Activated T-cell treated with anti-CD3 and anti-CD28 coated beads for 1 hour (primary cell): ENCODE measurements at regions not wholly inside any gene's neighbourhood (a gene's known extent, or its start where the extent isn't known, plus 50 kb on each side); places are given as distances from the start of the nearest gene placed in this dataset.

ENCODE experiments used
- DNase-seq: peaks from one replicate; pipeline ENCODE4 v3.0.0-alpha.2; 2020; ENCODE audit warnings: low read depth

DNA sequence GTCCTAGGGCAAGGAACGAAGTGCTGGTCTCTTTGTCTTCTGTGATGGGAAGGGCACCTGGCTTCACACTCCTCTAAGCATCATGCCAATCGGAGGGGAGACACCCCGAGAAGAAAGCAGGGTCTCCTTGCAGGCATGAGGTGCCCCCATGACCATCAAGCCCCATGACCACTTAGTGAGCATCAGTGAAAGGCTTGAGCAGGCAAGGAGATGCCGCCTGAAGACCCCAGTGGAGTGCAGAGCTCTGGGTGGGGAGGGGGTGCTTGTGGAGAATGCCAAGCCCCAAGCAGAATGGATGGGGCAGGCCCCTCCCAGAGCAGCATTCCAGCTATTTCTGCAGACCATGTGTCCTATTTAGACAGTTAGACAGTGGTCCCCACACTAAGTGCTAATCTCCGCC, 232.7 kb upstream of the TNRC6C start:
- DNase-seq, result no peak

DNA sequence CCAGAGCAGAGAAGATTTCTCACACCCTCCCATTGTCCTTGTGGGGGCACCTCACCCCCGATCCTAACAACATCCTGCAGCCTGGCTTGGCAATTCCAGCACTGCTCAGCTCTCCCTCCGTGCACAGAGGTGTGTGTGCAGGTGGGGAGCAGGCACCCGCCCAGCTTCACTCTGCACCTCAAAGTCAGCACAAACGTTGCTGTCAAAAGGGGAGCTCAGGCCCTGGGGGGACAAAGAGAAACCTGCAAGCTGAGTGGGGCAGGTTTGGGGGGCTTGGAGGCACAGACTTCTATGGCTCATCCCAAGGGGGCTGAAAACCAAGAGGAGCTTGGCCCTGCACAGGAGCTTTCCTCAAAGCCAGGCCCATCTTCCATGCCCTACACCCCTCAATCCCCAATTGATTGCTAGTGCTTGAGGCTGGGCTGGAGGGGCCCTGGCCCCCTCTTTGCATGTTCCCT, 231.9 kb upstream of the TNRC6C start:
- no peak for DNase-seq

DNA sequence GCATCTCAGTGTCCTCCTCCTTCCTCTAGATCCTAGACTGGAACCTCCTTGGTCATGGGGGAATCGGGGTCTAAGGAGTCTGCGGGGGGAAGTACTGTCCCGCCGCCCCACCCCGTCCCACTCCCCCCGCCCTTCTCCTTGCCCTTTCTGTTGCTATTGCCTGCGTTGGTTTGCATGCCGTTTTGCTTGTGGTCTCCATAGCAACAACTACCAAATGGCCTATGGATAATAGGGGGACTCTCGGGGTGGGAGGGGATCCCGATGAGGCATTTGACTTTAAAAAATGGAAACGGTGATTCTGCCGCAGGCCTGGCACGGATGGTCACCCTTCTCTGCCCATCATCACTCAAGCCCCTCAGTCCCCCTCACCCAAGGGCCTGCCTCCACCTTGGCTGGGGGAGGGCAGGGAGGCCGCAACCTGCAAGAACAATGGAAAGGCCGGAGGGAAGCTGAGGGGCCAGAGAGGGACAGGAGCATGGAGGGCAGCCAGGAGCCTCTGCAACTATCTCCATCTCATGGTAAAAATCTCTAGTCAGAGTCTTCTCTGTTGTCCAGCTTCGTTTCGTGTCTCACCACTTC, 231.4 kb upstream of the TNRC6C start:
- DNase-seq, result no peak

DNA sequence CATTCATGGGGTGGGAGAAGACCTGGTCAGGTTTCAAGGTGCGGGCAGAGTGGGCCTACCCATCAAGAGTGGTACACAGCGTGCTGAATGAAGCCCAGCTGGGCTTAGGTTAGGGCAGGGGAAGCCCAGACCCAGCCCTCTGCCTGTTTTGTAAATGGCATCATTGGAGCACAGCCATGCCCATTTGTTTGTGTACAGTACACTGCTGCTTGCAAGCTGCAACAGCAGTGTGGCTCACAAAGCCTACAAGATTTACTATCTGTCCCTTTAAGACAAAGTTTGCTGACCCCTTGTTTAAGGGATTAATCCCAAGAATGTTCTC, 230.1 kb upstream of the TNRC6C start:
- no peak for DNase-seq

DNA sequence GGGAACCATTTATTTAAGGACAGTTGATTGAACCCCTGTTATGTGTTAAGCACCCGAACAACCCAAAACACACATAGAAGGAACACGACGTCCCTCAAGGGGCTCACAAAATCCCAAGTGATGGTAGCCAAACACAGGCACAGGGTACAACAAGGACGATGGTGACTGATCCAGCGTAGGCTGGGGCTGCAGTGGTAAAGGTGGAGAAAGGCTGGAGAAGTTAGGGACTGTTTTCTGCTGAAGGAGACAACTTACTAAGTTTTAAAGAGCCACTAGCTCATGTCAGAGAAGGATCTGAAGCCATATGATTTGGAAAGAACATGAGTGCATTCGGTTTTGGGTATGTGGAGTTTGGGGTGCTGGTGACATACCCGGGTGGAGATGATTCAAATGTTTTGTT, 229.6 kb upstream of the TNRC6C start:
- DNase-seq, result no peak

DNA sequence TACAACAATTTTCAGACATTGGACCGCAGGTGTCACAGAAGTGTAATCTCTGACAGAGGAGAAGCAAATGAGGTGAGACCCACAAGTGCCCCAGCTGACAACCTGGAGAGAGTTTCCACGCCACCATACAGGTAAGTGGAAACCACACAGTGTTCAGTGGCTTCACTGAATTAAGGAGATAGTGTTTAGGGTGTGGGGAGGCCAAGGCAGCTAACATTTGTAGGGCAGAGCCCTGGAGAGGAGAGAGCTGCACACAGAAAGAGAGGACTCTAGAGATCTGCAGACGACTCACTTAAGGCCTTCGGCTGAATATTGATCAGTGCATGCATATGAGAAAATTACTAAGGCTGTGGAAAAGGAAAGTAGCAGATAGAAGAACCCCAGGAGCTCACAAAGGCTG, 228.9 kb upstream of the TNRC6C start:
- no peak for DNase-seq

DNA sequence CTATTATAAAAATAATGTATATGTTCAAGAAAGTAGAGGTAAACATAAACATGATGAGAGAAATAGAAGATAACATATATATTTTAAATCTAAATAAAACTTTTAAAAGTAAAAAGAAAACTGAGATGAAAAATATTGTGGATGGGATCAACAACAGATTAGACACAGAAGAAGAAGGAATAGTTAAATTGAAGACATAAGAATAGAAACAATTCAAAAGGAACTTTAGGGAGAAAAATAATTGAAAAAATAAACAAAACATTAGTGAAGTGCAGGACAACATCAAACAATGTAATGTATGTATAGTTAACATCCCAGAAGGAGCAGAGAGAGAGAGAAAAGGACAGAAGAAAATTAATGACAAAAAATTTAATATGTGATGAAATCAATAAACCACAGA, 228.1 kb upstream of the TNRC6C start:
- no peak for DNase-seq

DNA sequence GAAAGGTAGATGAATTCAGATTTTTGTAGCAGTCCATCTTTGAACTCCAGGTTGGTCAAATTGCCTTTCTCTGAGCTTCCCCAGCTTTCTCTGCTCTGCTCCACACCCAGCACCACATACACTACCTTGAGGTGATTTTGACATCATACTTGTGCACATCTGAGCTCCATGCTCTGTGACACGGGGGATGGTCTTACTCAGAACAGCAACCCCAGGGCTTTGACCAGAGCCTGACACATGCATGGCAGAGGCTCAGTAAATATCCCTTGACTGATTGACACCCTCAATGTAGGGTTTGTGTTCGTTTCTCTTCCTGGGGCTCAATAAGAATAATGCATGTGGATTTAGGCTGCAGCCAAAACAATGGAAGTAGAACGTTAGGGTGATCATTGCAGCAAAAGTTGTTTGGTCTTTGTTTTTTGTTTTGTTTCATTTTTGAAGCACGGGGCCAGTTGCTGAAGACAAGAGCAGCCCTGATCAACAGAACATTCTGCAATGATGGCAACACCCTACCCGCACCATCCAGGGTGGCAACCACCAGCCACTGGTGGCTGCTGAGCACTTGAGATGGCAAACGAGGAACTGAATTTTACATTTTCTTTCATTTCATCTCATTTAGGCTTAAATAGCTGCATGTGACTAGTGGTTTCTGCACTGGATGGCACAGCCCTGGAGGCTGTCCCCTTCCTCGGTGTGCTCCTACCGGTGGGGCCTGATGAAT, 224.8 kb upstream of the TNRC6C start:
- no peak for DNase-seq

DNA sequence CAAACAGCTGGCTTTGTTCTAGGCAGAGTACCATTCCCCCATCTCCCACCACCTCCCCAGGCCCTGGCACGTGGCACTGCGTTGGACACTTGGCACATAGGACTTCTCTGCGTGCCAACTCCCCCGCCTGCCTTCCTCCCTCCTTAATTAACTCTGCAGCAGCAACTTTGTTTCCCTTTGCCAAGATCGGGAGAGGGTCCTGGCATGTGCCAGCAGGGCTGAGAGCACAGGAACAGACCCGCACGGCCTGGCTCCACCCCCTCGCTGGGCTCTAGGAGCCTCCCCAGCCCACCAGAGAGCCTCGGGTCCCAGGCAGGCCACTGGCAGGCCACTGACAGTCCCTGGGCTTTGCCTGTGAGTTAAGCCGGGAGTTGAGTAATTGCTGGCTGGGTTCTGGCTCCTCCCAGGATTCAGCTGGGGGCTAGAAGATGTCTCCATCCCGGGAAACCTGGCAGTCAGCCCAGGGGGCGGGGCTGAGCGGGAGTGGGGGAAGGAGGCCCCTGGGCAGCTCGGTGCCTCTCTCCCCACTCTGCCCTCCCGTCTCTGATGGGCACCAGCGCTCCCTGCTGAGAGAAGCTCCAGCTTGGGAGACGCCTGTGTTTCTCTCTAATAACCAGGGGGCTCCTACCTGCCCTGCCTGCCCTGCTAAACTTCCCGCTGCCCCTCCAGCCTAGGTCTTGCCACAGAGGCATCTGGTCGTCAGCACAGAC, 224.0 kb upstream of the TNRC6C start:
- DNase-seq, result no peak

DNA sequence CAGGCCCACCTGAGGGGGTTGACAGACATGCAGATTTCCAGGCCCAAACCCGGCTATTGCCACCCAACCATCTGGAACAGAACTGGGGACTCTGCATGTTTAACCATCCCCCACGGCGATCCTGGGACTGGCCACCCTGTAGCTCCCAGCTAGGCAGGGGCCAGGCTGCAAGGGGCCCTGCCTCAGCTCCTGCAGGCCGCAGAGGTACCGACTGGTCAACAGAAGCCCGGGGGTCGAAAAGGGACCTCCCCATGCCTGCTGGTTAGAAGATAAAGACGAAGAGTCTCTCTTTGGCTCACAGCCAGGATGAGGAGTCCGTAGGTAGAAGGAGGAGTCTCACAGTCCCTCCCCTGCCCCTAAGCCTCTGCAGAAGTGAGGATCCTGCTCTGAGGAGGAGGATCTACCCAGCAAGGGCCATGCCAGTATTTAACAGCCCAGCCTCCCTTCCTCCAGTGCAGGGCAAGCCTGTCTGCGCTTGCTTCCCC, 223.4 kb upstream of the TNRC6C start:
- no peak for DNase-seq

DNA sequence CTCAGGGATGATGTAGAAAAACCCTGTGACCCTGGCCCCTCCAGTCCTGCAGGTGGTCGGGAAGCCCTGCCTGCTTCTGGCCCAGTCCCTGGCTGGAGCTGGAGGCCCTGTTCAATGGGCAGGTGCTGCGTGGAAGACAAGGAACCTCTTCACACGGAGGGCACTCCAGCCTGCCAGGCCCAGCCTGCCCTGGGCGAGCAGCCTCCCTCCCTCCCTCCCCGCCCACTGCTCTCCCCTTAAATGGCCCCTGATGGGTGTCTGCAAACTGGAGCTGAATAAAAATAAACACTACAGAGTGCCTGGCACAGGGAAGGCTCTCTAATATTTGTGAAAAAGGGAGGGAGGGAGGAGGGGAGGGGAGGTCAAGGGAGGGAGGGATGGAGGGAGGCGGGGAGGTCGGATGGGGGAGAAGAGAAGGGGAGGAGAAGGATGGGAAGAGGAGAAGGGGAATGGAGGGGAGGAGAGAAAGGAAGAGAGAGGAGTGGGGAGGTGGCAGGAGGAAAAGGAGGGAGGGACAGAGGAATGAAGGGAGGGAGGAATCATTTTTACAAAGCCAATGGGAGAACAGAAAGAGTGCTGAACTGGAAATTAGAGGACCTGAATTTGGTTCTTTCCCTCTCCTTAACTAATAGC, 222.8 kb upstream of the TNRC6C start:
- no peak for DNase-seq

DNA sequence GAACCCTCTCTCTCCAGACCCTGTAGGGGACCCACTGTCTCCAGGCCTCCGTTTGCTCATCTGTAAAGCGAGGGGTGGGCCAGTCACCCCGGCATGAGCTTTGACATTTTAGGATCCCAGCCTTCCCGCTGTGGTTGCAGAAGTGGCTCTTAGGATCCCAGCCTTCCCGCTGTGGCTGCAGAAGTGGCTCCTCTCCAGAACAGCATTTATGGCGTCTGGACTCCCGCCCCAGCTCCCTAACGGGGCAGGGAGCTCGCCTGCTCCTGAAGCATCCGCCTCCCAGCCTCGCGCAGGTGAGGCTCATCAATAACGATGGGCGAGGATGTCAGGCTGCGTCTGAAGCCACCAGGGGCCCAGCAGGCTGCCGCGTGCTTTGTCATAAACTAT, 222.3 kb upstream of the TNRC6C start:
- DNase-seq, result no peak

DNA sequence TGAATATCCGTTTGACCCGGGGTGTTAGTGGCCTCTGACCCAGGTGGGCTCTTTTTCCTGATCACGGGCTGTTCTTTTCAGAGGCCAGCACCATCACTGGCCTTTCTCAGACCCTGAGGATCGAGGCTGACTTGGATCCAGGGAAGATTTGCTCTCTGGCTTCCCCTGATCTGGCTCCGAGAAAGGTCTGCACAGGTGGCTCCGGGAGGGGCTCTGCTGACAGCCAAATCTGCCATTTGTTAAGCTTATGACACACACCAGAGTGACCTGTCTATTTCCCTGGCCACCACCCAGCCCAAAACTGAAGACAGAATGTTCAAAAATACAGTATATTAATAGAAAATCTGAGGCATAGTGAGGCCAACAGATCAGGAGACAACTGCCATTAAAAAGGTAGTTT, 221.8 kb upstream of the TNRC6C start:
- DNase-seq, result no peak

DNA sequence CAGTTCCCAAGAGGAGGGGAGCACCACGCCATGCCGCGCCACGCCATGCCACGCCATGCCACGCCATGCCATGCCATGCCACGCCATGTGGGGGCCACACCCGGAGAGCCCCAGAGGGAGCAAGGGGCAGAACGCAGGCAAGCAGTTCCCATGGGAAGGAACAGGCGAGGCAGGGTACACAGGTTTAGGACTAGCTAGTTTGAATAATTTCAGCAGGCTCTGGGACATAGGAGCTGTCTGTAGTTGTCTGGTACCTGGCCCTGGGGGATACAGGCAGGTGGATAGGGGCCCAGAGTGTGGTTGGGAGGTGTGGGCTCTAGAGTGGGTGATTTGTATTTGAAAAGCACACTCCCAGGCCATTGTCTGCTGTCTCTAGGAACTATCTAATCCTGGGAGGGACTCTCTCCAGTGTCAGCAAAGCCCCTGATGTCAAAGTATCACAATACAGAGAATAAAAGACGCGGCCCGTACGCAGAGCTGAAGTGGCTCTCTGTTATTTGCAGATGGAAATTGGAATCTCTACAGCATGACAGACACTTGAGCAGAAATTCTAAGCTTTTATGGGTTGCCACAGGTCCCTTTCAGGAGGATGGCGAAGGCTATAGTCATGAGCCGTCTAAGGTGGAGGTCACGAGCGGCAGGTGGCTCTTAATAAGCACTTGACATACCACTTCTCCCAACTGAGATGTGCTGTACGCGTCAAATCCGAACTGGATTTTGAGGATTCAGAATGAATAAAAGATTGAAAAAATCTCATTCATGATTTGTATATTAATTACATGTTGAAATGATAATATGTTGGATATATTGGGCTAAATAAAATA, 220.8 kb upstream of the TNRC6C start:
- DNase-seq, result no peak

DNA sequence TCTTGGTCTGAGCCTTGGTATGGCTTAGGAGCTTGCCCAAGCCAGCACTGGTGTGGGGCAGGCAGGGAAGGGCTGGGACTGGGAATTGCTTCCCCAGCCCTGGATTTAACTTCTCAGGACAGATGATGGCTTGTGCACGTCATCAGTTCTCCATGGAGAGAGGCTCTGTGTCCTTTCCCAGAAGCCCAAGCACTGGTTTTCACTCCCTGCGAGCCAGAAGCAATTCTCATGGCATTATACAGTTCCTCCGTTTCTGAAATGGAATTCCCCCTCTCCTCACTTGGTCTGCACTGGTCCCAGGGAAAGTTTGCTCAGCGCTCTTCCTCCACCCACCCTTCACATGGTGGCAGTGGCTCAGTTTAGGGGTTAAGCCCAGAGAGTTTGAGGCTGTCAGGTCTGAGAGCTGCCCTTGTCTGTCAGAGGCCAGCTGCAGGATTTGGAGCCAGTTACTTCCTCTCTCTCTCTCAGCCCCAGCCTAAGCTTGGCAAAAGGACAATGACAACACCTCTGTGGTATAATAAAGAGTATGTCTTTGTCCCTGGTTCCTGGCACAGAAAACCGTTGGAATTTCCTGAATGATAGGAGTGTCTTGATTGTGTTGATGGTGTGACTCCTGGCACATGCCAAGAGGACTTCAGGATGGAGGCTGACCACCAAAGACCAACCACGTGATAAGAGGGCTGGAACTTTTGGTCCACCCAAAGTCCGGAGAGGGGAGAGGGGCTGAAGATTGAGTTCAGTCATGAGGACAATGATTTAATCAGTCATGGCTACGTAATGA, 219.6 kb upstream of the TNRC6C start:
- DNase-seq, result no peak

DNA sequence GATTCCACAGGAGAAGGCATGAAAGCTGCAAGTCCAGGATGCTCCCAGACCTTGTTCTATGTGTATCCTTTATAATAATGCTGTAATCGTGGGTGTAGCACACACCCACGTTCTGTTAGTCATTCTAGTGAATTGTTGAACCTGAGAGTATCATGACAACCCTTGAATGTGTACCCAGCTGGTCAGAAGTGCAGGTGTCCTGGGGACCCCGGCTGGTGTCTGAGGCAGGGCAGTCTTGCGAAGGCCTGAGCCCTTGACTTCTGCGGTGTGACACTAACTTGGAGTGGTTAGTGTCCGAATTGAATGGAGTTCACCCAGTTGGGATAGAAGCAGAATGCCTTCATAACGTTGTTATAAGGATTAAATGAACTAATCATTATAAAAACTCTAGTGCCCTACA, 218.0 kb upstream of the TNRC6C start:
- no peak for DNase-seq

DNA sequence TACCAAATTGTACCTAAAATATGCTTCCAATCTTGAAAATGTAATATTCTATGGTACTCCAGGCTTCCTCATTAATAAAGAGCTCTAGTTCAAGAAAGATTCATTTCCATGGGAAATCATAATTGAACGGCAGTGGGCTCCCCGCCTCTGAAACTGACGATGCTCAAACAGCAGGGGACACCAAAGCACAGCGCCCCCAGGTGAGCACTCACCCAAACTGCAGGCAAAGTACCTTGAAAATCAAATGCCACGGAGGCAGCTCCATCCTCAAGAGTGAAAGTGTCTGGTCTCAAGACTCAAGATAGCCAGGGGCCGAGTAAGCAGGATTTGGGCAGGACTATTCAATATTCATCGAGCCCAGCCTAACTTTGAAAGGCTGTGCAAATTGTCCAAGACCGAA, 217.4 kb upstream of the TNRC6C start:
- peak; percentile 13 for DNase-seq

DNA sequence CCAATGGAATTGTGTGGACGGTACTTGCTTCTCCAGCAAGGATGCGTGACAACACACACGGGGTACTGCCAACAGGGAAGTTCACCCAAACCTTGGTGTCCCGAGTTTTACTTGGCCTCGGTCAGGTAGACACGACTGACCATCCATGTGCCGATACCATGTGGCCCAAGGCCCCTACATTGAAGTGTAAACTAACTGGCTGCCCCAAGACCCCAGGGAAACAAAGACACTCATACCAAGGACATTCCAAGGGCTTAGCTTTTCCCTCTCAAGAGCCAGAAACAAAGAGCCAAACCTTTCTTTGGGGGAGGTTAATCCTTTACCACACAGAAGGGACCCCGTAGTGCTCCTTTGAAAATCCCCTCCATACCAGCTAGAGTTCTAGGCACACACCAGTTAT, 215.9 kb upstream of the TNRC6C start:
- DNase-seq, result no peak

DNA sequence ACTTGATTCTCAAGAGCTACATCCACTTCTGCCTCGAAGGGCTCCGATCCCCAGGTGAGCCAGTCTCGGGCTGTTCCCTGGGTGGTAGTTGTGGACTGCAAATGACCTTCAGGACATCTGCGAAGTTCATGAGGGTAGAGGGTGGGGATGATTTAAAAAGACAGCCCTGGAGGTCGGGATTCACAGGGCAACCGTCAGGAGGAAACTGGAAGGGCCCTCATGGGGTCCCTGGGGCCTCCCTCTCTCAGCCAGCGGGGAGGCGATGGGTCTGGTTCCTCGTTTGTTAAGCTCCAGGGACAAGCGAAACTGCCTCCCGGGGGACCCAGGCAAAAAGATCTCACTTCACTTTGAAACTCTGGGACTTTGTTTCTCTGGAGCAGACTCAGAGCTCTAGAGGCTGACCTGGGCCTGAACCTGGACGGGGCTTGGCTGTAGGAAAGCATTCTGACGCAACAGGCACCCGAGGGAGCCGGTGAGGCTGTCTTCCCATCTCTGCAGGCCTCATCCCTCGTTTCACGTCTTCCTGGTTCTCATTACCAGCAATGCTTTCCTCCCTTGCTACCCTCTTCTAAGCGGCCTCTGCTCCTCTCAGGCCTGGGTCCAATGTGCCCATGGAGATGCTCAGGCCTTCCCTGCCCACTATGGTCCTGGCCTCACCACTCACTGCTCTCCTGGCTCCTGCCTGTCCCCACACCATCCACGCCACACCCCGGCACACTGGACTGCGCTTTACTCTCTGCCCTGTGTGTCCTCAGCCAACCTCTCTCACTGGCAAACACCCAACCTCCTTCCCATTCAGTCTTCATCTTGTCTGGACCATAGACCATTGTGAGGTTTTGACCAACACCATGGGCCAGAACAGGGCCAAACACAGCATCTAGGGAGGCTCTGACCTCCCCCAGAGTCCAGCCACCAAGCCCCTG, 214.2 kb upstream of the TNRC6C start:
- no peak for DNase-seq

DNA sequence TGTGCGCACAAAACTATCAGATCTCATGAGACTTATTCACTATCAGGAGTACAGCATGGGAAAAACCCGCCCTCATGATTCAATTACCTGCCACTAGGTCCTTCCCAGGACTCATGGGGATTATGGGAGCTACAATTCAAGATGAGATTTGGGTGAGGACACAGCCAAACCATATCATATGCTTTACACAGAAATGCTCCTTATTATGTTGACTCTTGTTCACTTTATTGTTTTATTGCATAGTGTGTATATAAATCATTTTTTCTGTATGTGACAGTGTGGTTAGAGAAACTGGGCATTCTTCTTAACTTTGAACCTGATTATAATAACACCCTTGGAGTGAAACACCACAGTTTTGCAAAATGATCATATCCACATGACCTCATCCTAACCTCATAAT, 212.8 kb upstream of the TNRC6C start:
- no peak for DNase-seq
